Hippocampal formation (tissue), 2 donors: ENCODE measurements at regions not wholly inside any gene's neighbourhood (a gene's known extent, or its start where the extent isn't known, plus 50 kb on each side); places are given as distances from the start of the nearest gene placed in this dataset.
A peak's percentile ranks its signal among the peaks of the same experiment; 100 is the strongest.

Source experiments
- DNase-seq, 2 donors: peaks; one replicate each; lab custom pipeline; 2025; lab: John Stamatoyannopoulos, UW

DNA sequence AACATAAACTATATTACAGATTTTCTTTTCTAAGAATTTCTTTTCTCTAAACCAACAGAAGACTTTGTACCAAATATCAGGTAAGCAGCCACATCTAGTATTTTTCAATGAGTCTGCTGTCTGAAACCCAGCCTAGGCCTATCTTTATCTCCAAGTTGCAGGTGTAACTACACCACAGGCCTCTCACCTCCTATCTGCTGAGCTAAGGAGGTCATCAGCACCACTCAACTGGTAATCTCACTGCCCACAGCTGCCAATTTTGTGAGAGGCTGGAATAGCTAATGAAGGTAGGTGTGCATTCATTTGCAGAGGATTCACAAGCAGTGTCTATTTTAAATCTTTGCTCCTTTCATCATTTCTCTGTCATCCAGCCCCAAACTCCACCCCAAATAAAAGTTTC is 584.8 kb downstream of the HDGFL1 start:
- no peak for DNase-seq

DNA sequence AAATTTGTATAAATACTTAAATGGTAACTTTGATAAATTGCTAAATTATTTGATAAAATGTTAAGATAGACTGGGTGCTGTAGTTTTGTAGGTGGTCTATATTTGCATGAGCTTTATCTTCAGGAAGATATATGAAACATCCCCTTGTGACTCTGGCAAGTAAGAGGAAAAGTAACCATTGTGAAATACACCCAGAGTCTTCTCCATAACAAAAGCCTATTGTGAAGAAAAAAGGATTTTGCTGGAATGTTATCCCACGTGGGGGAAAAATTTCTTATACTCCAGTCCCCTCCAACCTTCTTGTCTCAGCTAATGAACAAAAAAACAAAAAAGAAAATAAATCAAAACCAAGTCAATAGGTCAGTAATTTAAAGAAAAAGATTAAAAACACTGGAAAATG is 600.7 kb downstream of the HDGFL1 start:
- DNase-seq = no peak

DNA sequence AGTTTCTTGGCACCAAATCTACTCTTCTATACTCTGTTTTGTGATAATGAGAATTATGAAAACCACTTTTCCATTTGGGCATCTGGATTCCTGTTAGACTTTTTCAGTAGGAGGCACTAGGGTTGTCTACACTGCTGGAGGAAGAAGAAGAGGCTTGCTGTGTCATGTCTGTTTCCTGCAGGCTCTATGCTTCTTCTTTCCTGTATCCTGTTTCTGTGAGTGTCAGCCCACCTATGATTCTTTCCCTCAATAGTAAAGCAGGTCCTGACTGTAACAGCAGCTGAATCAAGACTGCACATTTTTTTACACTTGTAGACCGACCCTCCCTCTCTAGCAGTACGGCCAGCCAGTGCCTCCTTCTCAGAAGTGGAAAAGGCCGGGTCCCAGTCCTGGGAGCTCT is 603.9 kb downstream of the HDGFL1 start:
- DNase-seq = no peak

DNA sequence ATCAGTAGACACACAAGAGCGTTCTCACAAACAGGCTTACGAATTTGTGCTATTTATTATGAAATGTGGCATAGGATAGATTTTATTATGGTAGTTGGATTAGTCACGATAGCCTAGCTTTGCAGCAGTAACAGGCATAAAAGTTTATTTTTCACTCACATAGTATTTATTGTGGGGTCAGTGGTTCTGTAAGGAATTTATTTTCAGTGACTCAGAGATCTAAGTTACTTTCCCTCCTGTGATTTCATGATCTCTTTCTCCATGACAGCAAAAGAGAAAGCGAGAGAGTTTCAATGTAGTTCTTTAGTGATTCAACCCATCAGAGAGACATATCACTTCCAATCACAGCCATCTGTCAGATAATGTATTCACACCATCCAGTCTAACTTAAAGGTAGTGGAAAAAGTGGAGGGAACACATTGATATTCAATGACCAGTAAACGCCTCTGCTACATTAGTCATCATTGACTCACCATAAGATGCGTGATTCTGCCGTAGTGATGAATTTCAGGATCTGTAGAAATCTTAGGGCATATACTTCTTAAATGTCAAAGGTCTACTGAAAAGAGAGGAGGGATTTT is 605.5 kb downstream of the HDGFL1 start:
- no peak for DNase-seq

DNA sequence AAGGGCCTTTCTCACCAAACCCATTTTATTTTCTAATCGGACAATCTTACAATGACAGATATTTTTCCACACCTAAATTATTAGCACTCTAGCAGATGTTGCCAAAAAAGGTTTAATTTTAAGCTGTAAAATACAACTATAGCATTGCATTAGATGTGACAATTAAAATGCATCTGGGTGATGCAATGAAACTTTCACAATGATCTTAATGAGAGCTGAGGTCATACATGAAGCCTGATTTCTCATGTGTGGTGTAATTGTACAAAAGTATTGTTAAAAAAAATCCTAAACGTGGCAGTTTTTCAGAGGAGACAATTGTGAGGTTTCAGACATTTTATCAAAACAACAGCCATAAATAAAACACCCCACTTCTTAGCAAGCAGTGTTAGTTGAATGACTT is 606.0 kb downstream of the HDGFL1 start:
- DNase-seq = no peak

DNA sequence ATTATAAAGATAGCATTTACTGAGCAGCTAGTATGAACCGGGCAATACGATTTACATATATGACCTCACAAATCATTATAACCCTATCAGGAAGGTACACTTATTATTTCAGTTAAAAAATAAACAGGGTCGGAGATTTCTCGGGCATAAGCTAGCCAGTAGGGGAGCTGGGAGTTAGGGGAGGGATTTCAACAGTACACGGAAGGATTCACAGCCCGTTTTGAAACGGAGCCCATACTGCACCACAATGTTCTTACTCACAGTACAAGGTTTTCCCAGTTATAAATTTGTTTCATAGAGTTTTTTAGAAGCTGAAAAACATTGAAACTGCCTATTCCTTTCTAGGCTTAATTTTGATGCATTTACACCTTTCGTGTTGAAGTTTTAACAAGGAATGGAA is 607.1 kb downstream of the HDGFL1 start:
- no peak for DNase-seq

DNA sequence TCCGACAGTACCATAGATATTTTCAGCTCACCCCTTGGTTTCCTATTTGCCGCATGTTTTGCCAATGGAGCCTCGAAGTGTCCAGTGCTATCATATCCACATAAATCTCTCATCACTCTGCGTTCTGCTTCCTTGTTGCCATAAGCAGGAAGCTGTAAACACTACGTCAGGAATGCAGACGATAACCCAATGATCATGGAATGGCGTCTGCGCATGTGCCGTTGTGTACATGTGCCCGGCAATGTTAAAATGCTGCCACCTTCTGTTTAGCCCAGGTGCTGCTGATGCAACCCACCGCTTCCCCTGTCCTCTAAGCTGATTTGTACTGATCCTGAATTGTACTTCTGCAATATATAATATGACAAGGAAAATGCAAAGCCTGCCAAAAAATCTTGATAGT is 607.5 kb downstream of the HDGFL1 start:
- no peak for DNase-seq

DNA sequence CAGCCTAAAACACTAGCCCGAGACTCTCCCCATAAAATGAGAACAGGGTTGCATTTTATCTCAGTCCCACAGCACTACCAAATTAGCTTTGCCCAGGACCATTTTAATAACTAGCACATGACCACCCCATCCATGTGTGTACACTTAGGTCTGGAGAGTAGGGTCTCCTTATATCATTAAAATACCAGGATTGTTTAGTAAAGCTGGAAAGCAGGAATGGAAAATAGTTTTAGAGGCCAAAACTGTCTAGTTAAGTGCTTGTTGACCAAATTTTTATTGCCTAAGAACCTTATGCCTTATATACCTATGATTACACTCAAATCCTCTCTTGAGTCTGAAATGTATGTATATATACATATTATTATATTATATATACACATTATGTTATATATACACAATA is 608.4 kb downstream of the HDGFL1 start:
- no peak for DNase-seq

DNA sequence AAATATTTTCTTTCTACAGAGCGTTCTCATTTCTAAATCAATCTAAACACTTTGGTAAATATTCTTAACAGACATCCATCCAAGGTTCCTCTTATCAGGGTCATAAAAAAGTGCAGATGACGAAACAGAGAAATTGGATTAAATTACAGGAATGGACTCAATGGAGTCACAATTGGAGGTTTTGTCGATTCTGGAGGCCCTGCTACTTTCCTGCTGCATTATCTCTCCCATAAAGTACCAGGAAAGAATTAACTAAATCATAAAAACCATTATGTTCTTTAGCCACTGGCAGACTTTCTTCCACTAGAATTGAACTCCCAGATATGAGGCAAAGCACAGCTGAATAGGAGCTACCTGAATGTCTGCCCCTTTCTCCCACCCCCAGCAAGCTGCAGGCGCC is 610.6 kb downstream of the HDGFL1 start:
- no peak for DNase-seq

DNA sequence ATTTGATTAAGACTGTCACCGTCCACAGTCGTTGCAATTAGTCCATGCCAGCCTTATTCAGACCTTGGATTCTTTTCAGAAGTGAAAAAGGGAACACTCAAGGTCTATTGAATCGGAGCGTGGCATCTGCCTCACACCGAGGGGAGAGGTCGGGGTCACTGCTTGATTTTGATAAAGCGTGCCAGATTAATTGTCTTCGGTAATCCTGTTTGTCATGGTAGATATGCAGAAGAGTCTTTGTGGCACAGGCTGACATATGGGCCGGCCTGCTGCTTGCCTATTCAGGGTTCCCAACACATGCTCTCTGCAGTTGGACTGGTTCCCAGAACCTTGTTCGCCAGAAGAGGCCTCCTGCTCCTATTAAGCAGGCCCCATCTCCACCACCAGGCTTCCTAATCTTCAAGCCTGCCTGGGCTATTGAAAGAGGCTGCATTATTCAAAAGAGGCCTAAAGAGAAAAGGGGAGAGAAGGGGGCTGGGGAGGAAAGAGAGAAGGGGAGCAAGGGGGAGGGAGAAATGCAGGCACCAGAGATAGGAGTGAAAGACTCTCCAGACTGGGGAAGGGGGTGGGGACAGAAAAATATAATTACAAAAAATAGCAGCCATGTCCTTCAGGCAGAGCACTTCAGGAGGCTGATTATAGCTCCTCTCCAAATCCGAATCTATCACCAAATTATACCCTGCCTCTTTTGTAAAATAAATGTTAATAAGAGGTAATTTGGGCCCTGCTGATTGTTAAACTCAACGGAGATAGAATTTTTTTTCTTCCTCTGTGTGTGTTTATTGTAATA is 611.3 kb downstream of the HDGFL1 start:
- DNase-seq = peak; percentile 76 to 78

DNA sequence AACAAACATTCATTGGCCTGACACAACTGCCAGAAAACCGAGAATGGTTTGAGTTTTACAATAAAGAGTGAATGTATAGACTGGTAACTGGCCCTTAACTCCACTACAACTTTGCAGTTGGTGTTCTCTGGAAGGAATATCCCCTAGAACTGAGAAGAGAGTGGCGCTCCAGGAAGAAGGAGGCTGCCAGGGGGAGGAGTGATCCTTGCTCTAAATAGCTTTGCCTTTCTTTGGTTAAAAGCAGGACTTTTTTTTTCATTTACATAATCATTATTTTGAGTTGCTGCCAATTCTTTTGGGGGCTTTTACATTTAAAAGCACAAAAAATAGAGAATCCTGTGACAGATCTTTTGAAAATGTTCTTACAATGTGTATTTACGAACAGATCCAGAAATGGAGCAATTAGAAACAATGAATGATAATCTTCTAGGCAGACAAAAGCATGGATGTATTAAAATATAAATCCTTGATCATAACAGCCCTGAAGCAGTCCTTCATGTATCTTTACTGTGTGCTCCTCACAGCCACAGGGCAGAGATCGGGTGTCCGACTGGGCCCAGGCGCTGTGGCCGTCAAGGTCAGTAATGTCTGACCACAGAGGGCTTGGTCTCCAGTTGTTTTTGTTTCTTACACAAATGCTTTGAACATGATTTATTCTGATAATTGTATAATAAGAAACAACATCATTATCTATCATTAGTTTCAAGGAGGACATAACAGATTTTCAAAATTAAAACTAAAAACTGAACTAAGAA is 612.2 kb downstream of the HDGFL1 start:
- no peak for DNase-seq

DNA sequence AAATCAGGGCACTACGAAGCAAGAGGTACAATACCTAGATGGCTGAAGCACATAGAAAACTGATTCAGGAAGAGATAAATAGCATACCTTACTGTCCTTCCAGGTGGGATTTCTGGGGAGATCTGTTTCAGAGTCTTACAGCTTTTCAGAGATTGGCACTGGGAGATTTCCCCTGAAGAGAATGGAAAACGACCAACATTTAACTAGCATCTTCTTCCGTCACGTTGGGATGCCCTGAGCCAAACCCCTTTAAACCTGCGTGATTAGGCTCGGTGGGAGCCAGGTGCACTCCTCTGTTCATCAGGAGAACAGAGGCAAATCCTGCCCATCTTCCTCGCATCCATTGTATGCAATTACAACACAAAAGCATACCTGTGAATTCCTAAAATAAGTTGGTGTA is 614.5 kb downstream of the HDGFL1 start:
- no peak for DNase-seq

DNA sequence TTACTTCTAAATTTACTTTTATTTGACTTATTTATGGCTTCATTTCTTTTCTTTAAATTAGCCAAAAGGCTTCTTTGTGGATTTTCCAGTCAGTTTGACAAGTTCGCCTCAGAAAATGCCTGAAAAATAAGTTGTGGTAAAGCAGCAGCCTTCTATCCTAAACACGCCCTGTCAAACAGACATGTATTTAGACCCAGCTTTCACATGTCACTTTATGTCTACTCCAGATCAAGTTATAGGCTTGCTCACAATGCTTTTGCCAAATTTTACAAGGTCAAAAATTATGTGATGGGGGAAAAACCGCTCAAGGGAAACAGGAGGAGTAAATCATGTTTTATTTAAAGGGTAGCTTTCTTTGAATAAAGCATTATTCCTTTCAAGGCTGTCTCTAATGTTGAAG is 615.0 kb downstream of the HDGFL1 start:
- no peak for DNase-seq

DNA sequence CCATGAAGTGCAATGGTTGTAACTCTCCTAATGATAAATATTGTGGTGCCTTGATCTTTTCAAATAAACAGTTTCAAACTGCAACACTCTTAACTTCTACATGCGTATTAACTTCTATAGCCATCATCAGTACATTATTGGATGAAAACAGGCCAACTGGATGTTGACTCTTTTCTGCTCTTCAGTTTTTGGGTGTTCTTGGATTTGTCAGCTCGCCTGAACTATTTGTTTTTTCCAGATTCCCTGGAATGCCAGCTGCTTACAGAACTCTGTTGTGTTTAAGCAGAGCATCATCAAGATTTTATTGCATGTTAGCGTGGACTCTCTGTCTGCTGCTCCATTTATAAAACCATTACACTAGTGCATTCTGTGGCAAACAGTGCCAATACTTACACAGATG is 626.1 kb downstream of the HDGFL1 start:
- DNase-seq = no peak

DNA sequence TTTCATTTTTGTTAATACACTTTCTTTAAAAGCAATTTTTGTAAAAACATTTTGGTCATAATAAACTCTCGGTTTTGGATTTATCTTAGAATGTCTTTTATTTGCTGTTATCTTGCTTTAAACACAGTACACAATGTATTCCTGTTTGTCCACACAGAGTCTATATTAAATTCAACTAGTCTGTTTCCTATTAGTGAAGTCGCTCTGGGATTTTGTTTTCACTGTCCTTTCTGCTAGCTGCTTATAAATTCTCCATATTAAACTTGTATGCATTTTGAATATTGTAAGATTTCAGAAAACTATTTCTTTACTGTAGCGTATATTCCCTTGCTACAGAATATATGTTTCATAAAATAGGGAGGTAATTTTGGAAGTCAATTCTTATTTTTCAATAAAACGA is 630.2 kb downstream of the HDGFL1 start:
- DNase-seq = no peak

DNA sequence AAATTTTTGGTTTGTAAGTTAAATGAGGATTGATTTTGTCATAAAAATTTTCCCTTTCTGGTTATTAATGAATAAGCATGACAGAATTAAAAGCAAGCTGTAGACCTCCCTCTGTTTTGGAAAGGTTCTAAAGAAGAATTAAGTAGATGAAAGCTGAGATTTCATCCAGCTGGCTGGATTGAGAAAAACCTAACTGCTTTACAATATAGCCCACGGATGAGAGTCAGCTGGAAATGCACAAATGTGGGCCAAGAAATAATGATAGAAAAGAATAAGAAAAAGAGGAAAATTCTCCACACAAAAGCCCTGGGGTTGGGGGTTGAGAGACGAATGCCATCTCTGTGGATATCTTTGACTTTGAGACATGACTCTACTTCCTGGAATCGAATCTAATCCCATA is 631.6 kb downstream of the HDGFL1 start:
- no peak for DNase-seq

DNA sequence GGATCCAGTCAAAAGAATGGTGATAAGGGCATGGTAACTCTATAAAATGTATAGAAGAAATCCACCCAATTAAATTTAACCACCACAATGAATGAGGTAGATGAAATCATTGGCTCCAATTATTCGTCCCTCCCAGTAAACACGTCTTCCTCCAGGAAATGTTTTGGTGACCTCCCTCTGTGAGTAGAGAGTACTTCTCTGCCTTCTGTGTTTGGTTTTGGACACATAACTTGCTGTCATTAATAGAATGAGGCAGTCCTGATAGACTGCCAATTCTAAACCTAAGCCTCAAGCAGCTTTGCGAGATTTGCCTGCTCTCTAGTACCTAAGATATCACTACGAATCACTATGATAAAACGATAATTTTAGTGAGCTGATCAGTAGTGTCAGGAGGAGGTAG is 632.8 kb downstream of the HDGFL1 start:
- DNase-seq = no peak

DNA sequence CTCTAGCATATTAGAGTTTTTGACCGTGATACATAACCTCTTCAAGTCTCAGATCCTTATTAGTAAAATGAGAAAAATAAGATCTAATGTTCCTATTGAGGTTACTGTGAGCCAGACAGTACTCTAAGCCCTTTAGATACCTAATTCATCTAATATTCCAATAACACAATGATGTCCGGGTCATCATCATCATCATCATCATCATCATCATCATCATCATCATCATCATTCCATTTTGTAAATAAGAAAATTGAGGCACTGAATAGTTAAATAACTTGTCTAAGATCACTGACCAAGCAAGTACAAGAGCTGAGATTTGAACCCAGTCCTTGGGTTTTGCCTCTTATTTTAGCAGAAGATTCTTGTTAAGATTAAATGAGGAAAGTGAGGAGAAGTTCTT is 643.0 kb downstream of the HDGFL1 start:
- DNase-seq = no peak

DNA sequence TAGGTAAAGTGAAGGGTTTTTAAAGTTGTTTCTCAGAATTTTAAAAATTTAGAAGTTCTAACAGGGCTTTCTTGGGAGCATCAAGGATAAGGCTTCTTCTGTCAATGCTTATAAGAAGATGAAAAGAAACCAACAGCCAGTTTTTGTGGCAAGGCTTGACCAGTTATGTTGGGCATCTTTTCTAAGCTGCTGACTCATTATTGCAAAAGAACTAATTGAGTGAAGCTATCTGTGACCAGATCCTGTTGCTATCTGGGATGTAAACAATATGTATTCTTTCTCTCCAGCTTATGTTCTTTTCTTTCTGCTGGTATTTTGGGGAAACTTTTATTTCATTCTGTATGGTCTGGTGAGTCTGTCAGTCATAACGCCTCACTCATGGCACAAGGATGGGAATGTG is 643.8 kb downstream of the HDGFL1 start:
- DNase-seq = no peak

DNA sequence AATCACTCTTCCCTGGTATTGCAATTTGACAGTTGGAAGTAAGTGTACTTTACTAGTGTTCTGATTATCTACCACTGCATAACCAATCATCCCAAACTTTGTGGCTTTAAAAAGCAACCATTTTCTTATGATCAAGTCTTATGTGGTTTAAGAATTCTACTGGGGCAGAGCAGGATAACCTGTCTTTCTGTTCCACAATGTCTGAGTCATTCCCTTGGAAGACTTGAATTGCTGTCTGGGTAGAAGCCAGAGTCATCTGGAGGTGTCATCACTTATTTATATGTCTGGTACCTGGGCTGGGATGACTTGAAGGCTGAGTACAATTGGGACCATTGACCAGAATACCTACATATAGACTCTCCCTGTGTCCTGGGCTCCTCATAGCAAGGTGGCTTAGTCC is 644.3 kb downstream of the HDGFL1 start:
- no peak for DNase-seq

DNA sequence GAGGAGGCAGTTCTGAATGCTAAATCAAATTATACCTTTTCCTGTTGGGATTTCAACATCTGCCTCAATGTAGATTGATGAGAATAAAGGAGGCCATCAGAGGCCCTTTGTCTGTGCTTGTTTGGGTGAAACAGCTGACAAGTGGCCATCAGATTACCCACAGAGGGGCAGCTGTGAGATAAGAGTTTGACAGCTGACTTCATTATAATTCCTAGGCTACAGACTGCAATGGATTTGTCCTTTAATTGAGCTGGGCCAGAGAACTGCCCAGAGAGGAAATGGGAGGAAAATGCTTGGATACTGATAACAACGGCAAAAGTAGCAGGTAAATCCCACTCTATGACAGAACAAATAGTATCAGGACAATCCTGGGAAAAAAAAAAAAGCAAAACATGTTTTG is 649.4 kb downstream of the HDGFL1 start:
- peak; percentile 6 to 36 for DNase-seq

DNA sequence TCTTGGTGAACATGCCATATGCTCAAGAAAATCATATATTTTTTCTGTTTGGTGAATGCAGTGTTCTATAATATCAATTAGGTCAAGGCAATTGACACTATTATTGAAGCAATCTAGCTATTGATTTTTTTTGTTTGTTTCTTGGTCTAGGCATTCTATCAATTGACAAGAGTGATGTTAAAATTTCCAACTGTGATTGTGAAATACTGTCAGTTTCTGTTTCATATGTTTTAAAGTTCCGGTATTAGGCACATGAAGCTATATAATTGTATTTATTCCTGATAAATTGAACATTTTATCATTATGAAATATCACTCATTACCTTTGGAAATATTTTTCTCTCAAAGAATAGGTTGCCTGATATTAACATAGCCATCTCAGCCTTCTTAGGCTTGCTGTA is 653.4 kb downstream of the HDGFL1 start:
- no peak for DNase-seq

DNA sequence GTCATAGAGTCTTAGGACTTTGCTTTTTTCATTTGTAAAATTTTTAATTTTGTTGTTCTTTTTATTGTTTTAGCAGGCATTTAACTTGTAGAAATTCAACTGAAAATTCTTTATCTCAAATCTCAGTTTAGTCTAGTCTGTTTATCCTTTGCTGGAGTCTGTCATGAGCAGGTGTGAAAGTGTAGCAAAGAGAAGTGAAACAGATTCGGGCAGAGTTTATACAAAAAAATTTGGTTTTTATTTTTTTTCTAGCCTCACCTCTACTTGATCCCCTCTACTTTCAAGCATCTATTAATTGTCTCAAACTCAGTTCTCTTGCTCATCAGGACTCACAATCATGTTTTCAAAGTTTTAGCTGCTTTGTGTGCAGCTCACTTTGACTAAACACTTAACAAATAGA is 655.2 kb downstream of the HDGFL1 start:
- no peak for DNase-seq
